ENCODE measurements at regions not wholly inside any gene's neighbourhood (a gene's known extent, or its start where the extent isn't known, plus 50 kb on each side); places are given as distances from the start of the nearest gene placed in this dataset.

DNA sequence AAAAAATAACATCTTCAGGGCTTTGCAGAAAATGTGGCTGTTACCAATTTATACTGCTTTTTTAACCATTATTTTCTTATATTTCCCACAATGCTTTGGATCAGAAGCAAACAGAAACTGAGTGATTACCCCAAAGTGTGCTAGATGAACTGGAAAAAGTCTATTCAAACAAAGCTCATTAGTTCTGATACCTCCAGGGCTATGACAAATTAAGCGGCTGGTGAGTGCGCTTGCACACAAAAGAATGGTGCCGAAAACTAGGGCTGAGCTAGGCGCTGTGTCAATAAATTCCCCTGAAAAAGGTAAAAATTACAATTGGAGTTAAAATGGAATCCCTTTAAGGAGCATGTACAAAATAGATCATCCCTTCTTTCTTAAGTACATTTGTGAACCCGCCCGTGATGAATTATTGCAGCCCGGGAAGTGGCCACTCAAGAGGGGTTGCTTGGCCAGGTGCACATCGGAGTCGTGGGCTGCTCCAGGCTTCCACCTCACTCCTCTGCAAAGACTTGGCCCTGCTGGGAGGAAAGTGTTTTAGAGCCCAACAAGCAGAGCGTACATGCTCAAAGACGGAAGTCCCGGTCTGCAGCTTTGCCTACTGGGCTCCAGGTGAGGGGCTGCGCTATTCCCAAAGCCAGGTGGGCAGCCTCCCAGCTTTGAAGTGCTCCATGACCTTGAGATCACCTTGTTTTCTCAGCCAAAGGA, 164.0 kb upstream of the ZNF507 start:
- Histone ChIP-seq H3K27me3 (ENCODE audit: control insufficient read depth, low read length) (no peaks in the 10 kb centered on the region), H3K27ac (ENCODE audit: low read depth, low read length) (no peak overlapping the region), H3K9me2 (replicated peaks; ENCODE audit: control insufficient read depth, low read length) (no peaks in the 10 kb centered on the region), H3K4me2 (ENCODE audit: low read length) (no peak overlapping the region), H4K20me1 (ENCODE audit: control insufficient read depth, insufficient read depth, low read depth, low read length) (no peaks in the 10 kb centered on the region), H3F3A (ENCODE audit: control insufficient read depth, insufficient read depth) (no peaks in the 10 kb centered on the region), H3K4me1 (ENCODE audit: control insufficient read depth, low read length) (no peaks in the 10 kb centered on the region), H3K36me3 (ENCODE audit: control insufficient read depth, low read length) (no peaks in the 10 kb centered on the region), H3K9me3 (ENCODE audit: control insufficient read depth, insufficient read depth, low read length) (no peaks in the 10 kb centered on the region), H3K79me2 (ENCODE audit: control insufficient read depth, low read length) (no peaks in the 10 kb centered on the region), H3K4me3 (ENCODE audit: low read length) (no peak overlapping the region)
- TF ChIP-seq, protein P1, sequence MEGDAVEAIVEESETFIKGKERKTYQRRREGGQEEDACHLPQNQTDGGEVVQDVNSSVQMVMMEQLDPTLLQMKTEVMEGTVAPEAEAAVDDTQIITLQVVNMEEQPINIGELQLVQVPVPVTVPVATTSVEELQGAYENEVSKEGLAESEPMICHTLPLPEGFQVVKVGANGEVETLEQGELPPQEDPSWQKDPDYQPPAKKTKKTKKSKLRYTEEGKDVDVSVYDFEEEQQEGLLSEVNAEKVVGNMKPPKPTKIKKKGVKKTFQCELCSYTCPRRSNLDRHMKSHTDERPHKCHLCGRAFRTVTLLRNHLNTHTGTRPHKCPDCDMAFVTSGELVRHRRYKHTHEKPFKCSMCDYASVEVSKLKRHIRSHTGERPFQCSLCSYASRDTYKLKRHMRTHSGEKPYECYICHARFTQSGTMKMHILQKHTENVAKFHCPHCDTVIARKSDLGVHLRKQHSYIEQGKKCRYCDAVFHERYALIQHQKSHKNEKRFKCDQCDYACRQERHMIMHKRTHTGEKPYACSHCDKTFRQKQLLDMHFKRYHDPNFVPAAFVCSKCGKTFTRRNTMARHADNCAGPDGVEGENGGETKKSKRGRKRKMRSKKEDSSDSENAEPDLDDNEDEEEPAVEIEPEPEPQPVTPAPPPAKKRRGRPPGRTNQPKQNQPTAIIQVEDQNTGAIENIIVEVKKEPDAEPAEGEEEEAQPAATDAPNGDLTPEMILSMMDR (IDR thresholded peaks at IDR 0.05; ENCODE audit: low read depth, low read length, poor library complexity, severe bottlenecking), result no peak
- TF ChIP-seq EZH2phosphoT487 (IDR thresholded peaks at IDR 0.05; ENCODE audit: borderline replicate concordance, low read length), result no peak

DNA sequence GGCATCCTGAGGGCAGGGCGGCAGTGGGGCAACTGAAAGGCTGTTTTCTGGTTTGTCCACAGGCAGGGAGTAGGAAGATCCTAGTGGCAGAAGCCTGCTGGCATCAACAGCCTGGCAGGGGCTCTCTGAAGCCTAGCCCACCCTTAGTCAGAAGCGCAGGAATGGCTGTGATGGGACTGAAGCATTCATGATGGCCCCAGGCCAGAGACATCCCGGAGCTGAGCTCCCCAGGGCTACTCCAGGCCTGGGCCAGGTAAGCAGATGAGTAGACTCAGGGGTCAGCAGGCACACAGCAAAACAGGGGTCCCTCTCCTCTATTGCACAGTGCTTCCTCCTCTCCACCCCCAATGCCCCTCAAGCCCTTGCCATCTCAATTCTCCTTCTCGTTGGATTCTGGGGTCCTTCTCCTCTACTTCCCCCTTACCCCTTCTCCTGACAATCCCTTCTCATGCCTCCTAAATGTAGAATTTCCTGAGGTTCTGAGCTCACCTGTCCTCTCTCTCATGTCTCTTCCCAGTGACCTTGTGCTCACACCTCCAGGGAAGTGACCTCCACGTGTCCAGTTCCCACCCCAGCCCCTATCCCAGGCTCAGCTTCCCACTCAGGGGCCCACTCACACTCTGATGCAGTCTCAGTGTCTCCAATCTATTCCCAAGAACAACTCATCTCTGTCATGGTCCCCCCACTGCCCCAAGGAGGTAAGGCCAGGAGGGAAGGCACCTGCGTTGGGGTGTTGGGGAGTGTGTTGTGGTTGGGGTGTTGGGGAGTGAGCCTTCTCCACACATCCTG, 158.7 kb upstream of the ZNF507 start:
- no peak overlapping the region for H3K4me2 ChIP-seq (ENCODE audit: low read length)
- H3K27ac ChIP-seq (ENCODE audit: low read depth, low read length), result no peak overlapping the region
- H4K20me1 ChIP-seq (ENCODE audit: control insufficient read depth, insufficient read depth, low read depth, low read length), result no peaks in the 10 kb centered on the region
- no peaks in the 10 kb centered on the region for H3K79me2 ChIP-seq (ENCODE audit: control insufficient read depth, low read length)
- H3K9me3 ChIP-seq (ENCODE audit: control insufficient read depth, insufficient read depth, low read length), result no peaks in the 10 kb centered on the region
- H3K4me1 ChIP-seq (ENCODE audit: control insufficient read depth, low read length), result no peaks in the 10 kb centered on the region
- H3K4me3 ChIP-seq (ENCODE audit: low read length), result no peak overlapping the region
- no peaks in the 10 kb centered on the region for H3K9me2 ChIP-seq (replicated peaks; ENCODE audit: control insufficient read depth, low read length)
- no peaks in the 10 kb centered on the region for H3F3A ChIP-seq (ENCODE audit: control insufficient read depth, insufficient read depth)
- TF ChIP-seq EZH2phosphoT487 (IDR thresholded peaks at IDR 0.05; ENCODE audit: borderline replicate concordance, low read length), result no peak
- TF ChIP-seq, protein P1 (IDR thresholded peaks at IDR 0.05; ENCODE audit: low read depth, low read length, poor library complexity, severe bottlenecking), result no peak
- H3K36me3 ChIP-seq (ENCODE audit: control insufficient read depth, low read length), result no peaks in the 10 kb centered on the region
- no peaks in the 10 kb centered on the region for H3K27me3 ChIP-seq (ENCODE audit: control insufficient read depth, low read length)

DNA sequence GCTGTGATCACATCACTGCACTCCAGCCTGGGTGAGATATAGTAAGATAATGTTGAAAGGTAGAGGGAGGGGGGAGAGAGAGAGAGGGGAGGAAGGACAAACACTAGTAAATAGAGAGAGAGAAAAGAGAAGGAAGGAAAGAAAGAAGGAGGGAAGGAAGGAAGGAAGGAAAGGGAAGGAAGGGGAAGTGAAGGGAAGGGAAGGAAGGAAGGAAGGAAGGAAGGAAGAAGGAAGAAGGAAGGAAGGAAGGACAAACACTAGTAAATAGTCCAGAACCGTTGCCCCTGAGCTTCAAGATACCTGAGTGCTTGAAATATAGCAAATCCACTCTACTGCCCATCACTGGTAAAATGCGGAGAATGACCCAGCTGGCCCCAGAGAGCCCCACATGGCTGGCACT, 156.5 kb upstream of the ZNF507 start:
- H3K9me3 ChIP-seq (ENCODE audit: control insufficient read depth, insufficient read depth, low read length), result no peaks in the 10 kb centered on the region
- H3K9me2 ChIP-seq (replicated peaks; ENCODE audit: control insufficient read depth, low read length), result no peaks in the 10 kb centered on the region
- no peaks in the 10 kb centered on the region for H3K79me2 ChIP-seq (ENCODE audit: control insufficient read depth, low read length)
- H3K36me3 ChIP-seq (ENCODE audit: control insufficient read depth, low read length), result no peaks in the 10 kb centered on the region
- H3K27me3 ChIP-seq (ENCODE audit: control insufficient read depth, low read length), result no peaks in the 10 kb centered on the region
- H3K4me2 ChIP-seq (ENCODE audit: low read length), result no peak overlapping the region
- H3K4me3 ChIP-seq (ENCODE audit: low read length), result no peak overlapping the region
- H3K27ac ChIP-seq (ENCODE audit: low read depth, low read length), result no peak overlapping the region
- no peak for TF ChIP-seq EZH2phosphoT487 (IDR thresholded peaks at IDR 0.05; ENCODE audit: borderline replicate concordance, low read length)
- H3F3A ChIP-seq (ENCODE audit: control insufficient read depth, insufficient read depth), result no peaks in the 10 kb centered on the region
- no peaks in the 10 kb centered on the region for H4K20me1 ChIP-seq (ENCODE audit: control insufficient read depth, insufficient read depth, low read depth, low read length)
- H3K4me1 ChIP-seq (ENCODE audit: control insufficient read depth, low read length), result no peaks in the 10 kb centered on the region
